HG03520 (cell line): ENCODE measurements at regions not wholly inside any gene's neighbourhood (a gene's known extent, or its start where the extent isn't known, plus 50 kb on each side); places are given as distances from the start of the nearest gene placed in this dataset.
"Not testable (repeated sequence)": the region's sequence is repeated elsewhere in the genome, so short reads cannot be mapped to it uniquely, and the experiment has no call there.

Experiments
- ATAC-seq: cut with Tn5 transposase; IDR thresholded peaks from one replicate; pipeline ENCODE4 v1.9.1; 2021; ENCODE audit warnings: mild to moderate bottlenecking, moderate library complexity; ENCODE audit not compliant: unreplicated experiment

DNA sequence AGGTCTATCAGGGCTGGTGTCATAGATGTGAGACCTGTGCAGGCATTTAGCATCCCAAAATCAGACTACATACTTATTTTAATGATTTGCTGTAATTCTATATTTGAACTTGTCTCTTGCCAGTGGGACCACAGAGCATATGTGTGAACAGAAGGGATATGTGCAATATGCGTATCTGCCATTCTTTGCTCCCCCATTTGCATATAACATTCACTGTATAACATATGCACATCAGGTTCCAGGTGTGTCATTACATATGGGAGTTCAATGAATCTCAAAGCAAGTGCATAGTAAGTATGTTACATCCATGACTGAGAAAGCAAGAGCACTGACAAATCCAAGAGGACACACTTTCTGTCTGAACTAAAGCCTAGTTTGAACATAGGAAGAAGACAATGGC is 1115.1 kb upstream of the CNTN5 start:
- ATAC-seq, result no peak

DNA sequence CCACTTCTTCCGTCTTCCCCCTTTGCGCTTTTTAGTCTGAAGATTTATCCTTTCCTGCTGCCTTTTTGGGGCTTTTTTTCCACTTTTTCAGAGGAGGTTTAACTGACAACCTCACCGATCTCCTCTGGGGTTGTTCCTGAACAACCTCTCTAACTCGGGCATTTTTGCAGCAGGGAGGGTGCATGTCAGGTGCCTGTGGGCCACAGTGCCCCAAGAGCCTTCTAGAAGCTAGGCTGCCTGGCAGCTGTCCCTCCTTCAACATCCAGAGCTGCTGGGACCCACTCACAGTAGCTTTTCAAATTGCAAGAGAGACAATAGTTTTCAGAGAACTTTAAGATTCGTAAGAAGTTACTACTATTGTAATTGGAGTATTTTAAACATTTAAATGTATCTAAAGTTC is 1112.4 kb upstream of the CNTN5 start:
- no peak for ATAC-seq

DNA sequence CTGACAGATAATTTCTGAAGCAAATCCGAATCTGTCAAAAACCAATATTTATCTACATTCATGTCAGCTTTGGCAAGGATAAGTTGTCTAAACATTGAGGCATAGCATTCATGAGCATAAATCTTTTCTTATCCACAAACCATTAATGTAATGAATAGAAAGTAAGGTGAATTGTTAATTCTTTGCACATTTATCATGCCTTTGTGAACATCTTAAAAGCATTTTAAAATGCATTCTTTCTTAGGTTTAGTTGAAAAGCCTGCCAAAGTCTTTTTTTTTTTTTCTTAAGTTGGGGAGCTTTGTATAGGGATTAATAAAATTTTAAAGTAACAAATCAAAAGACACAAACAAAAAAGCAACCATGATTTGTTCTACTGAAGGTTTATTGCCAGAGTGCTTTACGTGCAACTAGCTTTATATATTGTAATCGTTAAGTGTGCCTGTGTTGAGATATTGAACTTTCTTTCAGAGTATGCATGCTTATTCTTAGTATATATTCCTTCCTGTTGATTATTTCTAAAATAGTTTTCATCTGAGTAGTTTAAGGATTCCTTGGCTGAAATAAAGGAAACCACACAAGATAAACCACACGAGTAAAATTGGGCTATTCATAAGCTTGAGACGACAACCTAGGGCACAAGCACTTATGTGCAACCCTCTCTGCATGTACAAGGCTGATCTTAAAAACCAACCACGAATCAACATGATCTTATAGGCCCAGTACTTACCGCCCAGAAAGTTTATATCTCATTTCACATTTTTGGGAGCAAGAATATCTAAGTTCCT is 1110.9 kb upstream of the CNTN5 start:
- ATAC-seq, result no peak

DNA sequence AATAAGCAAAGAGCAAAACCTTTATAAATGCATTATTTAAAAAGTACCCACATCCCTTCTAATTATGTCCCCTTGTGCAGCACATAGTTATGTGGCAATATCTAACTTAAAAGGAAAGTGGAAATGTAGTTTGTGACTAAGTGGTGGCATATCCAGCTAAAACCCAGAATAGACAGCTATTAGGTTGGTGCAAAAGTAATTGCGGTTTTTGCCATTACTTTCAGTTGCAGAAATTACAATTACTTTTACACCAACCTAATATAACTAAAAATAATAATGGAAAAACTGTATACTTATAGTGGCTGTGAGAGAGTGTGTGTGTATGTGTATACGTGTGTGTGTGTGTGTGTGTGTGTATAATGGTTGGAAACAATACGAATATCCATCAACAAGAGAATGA is 1108.1 kb upstream of the CNTN5 start:
- ATAC-seq, result no peak

DNA sequence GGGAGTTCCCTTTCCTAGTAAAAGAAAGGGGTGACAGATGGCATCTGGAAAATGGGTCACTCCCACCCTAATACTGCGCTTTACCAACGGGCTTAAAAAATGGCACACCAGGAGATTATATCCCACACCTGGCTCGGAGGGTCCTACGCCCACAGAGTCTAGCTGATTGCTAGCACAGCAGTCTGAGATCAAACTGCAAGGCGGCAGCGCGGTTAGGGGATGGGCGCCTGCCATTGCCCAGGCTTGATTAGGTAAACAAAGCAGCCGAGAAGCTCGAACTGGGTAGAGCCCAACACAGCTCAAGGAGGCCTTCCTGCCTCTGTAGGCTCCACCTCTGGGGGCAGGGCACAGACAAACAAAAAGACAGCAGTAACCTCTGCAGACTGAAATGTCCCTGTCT is 1097.8 kb upstream of the CNTN5 start:
- not testable (repeated sequence) for ATAC-seq

DNA sequence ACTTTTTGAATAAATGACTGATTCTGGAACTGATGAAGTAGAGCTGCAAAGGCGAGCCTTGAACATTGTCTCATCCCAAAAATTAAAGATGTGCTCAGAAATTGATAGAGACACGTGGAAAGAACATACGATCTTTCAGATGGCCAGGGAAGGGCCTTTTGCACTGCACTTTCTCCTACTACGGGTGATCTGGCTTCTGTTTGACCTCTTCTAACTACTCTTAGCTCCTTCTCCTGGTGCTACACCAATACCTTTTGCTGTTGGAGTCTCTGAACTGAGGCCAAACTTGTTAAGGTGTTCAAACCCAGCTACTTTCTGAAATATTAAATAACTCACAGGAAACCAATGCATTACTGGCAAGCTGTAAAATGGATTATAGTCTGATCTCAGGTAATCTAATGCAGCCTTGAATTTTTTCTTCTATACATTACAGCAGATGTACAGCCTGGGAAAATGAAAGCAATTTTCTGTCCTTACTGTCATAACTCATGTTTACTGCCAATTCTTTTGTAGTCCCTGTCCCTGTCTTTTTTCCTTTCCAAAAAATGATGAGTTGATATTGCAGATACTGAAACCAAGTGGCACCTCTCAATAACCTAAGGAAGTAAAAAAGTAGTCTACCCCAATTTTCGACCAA is 1086.1 kb upstream of the CNTN5 start:
- ATAC-seq, result no peak

DNA sequence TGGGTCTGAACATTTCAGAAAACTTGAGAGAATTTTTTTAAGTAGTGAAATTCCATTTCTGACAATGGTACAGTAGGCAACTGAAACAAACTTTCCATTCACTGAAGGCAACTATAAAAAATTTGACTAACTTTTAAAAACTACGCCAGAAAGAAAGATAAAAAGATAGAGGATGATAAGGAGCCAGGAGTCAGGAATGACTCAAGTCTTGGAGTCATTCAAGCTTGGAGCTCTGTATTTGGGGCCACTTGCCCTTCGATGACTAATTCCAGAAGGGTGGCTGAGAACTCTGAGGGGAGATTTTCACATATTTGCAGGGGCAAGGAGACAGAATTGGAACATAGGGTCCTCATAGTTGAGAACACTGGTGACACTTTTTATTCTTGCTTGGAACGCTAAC is 1083.2 kb upstream of the CNTN5 start:
- no peak for ATAC-seq

DNA sequence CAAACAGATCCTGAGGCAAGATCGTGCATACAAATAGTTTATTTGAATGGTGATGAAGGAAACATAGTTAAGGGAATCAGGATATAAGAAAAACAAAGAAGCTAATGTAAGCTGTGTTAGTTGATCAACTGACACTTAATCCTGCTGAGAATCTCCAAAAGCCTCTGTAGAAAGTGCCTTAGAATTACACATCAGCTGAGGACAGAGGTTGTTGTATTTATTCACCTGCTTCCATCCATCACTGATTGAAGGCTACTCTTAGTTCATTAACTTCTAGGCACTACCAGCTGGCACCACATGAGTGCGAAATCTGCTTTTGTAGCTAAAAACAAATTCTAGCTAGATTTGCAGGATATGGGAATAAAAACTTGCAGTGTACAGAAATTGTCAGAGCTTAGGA is 1082.0 kb upstream of the CNTN5 start:
- no peak for ATAC-seq

DNA sequence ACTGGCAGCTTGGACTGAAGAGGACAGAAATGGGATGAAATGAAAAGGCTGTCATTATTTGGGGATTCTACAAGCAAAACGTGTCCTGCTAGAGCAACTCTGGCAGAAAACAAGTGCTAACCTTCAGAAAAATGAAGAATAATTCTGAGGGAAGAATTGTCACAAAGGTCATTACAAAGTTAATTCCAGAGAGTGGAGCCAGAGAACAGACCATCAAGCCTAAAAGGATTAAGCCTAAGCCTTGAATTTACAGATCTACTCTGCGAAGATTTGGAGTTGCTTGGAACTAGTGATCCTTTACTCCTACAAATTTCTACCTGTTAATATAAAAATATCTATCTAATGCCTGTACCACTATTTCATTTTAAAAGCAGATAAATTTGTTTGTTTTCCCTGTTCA is 1077.3 kb upstream of the CNTN5 start:
- no peak for ATAC-seq

DNA sequence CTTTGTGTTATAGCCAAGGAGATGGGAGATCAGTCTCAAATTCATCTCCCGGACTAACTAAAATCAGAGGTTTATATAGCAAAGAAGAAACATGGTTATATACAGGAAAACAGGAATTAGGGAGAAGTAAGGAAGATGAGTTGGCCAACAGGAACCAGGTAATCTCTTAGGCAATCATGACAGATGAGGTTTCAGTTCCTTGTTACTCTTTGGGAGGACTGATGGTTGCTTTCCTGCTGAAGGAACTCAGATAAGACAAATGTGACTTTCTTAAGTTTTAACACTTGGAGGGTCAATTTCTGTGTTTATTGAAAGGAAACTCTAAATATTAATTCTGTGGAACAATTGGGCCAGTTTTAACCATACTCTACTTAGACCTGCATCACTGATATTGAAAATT is 1072.0 kb upstream of the CNTN5 start:
- no peak for ATAC-seq

DNA sequence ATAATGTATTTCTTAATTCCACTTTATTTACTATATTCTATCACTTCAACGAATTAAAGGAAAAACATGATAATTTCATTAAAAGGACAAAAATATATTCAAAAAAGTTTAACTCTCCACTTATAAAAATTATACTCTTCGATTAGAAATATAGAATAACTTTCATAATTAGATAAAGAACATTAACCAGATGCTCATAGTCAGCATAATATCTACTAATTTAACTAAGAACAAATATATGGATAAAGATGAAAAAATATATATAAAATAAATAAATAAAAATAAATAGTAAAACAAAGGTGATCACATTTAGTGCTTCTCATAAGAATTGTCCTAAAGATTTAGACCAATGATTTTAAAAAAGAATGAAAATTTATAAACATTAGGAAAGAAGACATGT is 1065.2 kb upstream of the CNTN5 start:
- no peak for ATAC-seq

DNA sequence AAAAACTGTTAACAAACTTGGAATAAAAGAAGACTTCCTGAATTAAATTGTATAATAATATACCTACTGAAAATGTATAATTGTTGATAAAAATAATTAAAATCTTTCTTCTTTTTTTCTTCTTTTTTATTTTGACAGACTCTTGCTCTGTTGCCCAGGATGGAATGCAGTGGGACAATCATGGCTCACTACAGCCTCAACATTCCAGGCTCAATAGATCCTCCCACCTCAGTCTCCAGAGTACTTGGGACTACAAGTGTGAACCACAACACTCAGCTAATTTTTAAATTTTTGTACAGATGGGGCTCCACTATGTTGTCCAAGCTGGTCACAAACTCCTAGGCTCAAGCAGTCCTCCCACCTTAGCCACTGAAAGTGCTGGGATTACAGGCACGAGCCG is 1063.8 kb upstream of the CNTN5 start:
- no peak for ATAC-seq

DNA sequence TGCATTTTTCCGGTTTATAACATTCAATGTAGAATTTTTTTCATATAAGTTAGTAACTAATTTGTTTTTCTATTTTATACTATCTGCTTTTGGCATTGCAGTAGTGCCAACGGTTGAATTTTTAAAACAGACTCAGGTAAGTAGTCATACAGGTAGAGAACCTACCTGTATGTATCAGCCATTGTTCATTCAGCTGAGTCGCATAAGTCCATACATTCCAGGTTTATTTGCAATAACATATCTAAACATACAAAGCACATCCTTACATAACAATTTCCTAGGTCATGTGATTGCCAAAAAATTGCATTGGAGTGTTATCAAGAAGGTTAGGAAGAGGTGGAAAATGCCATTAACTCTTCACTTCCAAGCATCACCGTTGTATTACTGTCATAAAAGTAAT is 1059.3 kb upstream of the CNTN5 start:
- no peak for ATAC-seq

DNA sequence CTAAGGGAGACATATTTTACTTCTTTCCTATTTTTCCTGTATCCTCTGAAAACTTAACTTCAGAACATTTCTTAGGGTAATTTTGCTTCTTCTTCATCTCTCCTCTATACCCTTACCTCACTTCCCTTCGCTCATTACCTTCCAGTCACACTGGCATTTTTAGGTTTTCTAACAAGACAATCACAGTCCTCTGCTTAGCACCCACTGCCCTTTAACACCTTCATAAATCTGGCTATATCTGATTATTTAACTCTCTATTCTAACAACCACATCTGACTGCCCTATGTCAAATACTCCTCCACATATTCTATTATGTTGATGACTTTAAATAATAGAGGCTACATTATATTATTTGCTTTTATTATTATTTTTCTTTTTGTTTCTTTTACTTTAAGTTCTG is 1058.0 kb upstream of the CNTN5 start:
- ATAC-seq, result no peak

DNA sequence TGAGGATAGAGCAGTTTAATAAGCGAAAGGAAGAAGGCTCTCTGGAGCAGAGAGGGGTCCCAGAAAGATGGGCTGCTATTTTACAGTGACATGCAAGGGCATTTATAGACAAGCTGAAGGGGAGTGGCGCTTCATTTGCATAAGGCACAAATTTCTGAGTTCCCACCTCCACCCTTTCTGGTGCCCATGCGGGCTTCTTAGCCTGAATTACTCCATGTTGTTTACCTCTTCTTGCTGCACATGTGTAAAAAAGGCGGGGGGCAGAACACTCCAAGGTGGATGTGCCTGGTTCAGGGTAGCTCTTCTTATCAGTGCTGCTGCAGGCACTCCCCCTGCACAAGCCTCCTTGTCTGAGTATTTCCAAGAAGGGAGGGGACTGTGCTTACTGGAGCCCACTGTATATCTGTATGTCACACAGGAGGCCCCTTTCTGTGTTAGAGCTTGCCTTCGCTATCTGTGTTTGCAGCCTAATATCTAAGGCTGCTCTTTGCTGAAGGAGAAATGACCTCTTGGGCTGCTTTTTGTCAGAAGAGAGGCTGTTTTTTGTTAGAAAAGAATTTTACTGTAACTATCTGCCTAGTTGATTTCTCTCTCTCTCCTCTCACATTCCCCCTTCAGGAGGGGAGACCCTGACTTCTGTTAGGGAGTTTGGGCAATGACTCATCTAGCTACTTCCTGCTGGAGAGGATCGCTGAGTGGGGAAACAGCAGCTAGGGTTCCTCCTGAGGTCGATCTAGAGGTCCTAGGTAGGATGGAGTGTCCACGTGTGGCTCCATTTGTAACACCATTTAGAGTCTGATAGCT is 1057.0 kb upstream of the CNTN5 start:
- no peak for ATAC-seq

DNA sequence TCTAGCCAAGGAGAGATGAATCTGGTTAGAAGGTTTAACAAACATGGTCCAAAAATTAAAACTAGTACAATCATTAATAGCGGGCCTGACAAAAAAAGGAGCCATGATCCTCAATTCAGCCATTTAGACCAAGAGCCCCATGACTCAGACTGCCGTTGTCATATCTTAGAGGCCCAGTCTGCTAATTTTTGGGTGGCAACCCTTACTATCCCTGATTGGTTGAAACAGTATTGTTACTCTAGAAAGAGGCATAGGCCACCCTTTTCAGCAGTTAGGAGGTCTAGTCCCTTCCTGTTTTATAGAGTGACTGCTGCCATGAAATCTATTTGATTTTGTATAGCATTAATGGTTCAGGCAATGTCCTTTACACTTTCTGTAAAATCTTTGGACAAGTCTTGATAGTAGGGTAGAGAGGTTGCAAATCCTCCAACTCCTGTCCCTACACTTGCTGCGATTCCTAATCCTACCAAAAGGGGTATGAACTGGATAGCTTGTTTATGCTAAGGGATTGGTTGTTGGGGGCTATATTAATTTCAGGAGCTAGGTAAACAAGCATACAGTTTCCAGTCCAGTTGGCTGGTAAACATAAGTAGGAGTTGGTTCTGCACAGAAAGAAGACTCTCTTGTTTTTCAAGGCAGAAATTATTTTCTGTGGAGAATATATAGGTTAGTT is 1056.3 kb upstream of the CNTN5 start:
- no peak for ATAC-seq

DNA sequence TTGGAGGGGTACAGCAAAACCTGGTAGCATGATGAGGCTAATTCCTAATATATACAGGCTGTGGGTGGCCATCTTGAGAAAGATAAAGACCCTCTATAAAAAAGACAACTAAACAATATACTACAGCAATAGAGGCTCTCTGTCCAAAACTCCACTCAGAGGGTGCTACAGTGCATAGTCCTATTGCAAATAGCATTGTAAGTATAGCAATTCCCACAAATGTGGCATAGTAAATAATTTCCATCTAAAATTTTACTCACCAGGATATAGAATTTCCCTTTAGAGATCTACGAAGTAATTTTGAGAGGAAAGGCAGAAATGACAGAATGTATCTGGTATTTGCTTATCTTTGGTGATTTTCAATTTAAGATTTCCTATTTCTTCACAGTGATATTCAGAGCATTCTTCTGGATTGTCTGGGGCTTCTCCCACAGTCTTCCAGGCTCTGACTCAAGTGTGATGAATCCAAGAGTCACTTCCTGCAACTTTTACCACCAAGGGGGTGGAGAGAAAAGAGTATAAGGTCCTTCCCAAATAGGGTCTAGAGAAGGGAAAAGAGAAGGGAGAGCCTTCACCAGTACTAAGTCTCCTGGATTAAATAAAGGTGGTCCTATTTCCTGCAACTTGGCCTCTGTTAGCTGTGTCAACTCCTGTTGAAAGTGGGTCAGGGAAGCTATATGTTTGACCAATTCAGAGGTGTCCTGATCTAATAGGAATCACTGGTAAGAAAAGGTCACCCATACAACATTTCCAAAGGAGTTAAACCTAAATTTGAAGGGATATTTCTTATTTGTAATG is 1054.7 kb upstream of the CNTN5 start:
- ATAC-seq, result no peak

DNA sequence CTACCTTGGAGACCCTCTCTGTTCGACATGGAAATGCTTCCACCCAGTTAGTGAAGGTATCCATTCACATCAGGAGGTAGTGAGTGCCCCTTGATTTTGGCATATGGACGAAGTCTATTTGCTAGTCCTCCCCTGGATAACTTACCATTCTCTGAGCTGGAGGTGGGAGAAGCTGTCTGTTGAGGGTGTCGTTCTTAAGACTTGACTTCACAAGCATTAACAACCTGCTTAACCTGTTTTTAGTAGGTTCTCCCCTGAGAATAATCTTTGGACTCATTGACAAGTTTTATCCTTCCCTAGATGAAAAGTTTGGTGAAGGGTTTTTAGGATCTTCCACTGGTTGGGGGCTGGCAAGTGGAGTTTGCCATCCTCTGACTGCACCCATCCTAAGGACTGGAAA is 1053.8 kb upstream of the CNTN5 start:
- ATAC-seq, result no peak

DNA sequence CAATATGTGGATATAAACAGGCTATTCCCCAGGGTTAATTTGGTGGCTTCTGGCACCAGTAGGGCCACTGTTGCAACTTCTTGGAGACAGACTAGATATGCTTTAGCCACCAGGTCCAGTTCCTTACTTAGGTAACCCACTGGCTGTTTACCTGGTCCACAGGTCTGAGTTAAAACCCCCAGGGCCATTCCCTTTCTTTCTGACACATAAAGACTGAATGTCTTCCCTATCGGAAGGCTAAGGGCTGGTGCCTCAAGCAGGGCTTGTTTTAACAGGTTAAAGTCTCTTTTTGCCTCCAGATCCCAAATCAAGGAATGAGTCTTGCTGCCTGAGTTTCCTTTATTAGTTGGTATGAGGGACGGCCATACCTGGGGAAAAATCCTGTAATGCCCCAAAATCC is 1052.7 kb upstream of the CNTN5 start:
- ATAC-seq, result no peak

DNA sequence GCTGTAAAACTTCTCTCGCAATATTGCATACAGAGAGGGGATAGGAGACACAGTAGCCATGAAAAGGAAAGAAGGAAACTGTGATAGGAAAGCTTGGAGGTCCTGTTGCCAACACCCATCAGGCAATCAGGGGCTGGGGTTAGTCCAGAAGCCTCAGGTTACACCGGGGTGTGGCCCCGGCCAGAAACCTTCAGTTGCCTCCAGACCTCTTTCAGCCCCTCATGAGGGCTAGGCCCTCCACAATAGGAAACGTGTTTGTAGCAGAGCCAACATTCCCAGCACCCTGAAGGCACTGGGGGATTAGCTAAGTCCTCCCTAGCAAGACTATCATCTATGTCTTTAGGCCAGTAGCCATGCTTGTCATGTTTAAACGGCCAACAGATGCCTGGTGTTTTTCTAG is 1048.0 kb upstream of the CNTN5 start:
- no peak for ATAC-seq
